Lung microvascular endothelial cell (primary cell): ENCODE measurements at regions not wholly inside any gene's neighbourhood (a gene's known extent, or its start where the extent isn't known, plus 50 kb on each side); places are given as distances from the start of the nearest gene placed in this dataset.

Experiments used
- DNase-seq, 2 donors: peaks; one replicate each; pipeline versions ENCODE4 v3.0.0 to v3.0.0-alpha.2; 2010; ENCODE audit warnings: low read depth in 2 of 2

DNA sequence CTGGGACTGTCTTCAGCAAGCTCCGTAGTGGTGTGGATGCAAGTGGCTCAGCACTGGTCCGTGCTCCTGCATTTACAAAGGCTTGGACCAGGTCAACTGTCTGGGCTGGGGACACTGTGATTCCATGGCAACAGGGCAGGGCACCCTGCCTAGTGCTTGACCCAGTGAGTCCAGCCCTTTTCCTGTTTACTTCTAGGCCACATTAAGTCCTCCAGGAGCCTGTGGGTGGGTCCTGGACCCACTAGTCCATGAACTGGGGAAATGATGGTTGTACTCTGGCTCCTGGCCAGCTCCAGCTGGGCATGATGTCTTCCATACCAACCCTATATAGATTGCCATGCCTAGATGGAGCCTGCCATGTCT, 152.0 kb downstream of the RPS24 start:
- peak; percentile 3 to 53 for DNase-seq

DNA sequence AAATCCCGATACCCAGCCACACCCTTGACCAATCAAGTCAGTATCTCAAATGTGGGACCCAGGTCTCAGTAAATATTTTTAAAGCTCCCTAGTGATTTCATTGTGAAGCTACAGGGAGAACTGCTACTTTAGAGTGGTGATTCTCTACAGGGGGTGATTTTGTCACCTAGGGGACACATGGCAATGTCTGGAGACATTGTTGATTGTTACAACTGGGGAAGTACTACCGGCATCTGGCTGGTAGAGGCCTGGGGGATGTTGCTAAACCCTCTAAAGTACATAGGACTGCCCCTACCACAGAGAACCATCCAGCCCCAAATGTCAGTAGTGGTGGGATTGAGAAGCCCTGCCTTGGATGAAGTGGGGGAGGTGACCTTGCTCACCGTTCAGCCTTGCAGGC, 152.9 kb downstream of the RPS24 start:
- DNase-seq: no peak

DNA sequence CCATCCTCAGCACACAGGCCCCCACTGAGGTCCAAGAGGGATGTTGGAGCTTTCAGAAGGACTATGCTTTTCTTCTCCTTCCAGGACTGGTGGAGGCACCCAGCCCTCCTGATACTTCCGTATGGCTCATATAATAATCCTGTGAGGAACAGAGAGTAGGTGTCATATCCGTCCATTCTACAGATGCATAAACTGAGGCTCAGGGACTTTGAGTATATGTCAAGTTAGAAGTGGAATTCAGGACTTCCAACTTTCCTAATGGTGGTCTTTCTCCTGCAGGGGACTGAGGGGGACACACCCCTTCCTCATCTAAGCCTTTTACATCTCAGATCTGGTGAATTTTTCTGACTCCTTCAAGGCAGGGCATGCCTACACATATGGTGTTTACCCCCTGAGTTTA, 153.7 kb downstream of the RPS24 start:
- DNase-seq: no peak

DNA sequence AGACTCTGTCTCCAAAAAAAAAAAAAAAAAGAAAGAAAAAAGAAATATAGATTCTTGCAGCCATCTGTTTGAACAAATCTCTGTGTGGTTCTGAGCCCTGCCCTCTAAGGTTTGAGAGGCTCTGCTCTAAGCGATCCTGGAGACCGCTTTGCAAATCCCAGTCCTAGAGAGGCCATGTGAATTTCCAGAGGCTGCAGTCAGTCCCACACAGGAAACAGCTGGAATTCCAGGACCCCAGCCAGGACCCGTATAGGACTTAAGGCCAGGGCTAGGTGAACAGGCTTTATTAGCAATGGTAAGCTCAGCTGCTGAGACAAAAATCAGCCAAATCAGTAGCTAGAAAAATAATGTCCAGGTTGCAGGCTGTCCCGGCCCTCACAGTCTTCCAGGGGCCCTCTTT, 154.8 kb downstream of the RPS24 start:
- peak; percentile 11 to 39 for DNase-seq

DNA sequence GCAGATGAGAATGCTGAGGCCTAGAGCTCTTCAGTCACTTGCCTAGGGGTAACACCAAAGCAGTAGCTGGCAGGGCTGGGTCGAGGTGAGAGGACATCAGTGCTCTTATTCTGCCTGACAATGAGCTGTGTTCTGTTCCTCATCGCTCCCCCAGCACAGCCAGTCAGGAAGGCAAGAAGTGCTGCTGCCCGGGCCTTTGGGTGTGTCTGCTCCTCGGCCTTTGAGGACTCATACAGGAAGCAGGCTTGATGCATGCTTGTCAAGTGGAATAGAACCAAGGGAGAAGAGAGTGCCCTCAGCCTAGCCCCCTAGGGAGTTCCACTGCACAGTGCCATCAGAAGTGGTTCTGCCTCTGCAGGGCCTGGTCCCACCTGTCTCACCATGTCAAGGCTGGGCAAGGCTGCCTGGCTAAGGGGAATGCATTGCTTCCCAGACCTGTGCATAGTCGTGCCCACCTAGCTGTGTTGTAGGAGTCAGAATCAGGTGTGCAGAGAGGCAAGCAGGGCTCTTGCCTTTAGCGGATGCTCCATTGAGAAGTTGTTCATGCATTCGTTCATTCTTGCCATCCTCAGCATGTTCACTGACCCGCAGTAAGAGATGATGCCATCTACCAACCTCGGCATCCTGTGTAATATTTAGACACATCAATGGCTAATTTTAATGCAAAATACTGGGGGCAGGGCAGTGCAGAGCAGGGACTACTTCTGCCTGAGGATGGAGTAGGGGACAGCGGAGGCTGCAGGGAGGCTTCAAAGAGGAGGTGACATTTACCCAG, 156.6 kb downstream of the RPS24 start:
- peak in 1 of 2 donors; percentile 36 for DNase-seq

DNA sequence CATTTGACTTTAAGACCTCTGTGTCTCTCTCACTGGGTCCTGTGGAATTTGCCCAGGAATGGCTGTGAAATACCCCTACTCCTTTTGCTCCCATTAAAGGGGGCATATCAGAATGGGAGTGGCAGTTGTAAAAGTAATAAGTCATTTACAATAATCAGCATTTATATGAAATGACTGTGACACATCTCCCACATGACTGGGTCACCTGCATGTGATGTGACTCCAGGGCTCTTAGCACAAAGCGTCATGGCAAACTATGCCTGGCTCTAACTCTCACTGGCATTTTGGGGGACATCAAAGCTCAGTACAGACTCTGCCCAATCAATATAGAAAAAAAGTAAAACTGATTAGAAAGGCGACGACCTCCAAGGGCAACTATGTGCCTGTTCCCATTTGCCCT, 157.6 kb downstream of the RPS24 start:
- DNase-seq: no peak

DNA sequence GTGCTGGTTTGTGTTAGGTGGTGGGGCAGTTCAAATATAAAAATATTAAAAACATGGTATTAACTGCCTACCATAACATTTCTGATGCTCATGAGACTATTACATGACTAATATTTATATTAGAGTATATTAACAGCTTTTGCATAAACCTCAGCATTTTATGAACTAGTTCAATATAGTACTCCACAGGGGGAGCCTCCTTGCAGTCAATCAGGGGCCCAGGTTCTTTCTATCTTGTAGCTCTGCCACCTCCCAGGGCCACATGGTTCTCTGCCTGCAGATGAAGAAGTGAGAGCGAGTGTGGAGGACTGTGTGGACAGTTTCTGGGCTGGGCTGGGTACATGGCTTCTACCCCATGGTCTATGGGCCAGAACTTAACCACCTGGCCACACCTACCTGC, 159.5 kb downstream of the RPS24 start:
- no peak for DNase-seq

DNA sequence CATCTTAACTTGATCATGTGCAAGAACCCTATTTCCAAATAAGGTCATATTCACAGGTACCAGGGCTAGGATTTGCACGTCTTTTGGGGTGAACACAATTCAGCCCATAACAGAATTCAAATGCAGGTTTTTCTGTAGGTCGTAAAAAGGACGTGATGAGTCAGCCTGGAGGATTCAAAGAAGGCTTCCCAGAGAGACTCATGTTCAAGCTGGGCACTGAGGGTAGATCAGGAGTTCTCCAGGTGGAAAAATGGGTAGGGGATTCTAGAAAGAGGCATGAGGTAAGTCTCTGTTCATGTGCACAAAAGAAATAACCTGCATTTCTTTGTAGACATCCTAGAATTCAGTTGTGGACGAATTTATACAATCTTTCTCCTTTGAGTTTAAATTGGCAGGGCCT, 160.4 kb downstream of the RPS24 start:
- no peak for DNase-seq

DNA sequence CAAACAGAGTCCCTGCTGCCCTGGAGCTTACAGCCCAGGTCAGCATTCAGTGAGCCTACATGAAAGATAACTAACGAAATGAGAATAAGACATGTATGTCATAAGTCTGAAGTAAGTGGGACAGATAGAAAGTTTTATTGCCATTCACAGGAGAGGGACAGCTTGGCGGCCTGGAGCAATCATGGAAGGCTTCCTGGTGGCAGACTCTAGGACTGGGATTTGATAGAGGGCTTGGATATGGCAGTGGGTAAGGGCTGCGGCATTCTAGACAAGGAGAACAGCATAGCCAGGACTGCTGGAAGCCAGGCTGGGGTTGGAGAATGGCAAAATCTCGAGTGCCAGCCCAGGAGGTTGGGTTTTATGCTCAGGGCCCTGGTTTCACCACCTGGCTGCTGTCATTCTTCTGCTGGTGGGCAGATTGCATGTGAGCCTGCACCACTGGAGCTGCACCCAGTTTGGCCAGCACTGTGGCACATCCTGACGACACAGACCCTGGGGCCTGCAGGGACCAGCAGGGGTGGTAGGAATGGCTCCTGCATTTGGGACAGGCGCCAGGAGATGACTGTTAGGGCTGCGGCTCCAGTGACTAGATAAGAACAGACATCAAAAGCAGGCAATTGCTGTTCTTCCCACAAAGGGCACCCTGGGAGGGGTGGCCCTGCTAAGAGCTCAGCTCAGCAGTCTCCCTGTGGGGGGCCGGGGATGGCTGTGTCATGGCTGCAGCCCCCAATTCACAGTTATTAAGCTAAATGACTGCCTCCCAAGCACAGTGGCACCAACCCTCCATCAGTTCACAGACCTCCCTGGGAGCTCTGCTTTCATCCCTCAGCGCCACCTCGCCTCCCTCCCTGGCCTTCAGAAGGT, 161.1 kb downstream of the RPS24 start:
- no peak for DNase-seq

DNA sequence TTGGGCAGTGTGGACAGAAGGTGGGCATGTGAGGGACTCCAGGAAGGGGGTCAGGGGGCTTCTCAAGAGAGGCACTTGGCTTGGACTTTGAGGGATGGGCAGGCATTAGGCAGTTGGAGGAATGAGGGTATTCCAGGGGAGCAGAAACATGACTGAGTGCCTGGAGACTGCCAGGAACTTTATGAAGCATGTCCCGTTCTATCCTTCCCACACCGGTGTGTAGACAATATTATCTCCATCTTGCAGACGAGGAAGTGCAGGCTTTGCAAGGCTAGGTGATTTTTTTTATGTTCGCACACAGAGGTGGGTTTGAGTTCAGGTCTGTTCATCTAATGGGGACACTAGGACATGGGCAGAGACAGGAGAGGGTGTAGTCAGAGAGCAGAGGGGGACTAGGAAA, 162.7 kb downstream of the RPS24 start:
- DNase-seq: no peak

DNA sequence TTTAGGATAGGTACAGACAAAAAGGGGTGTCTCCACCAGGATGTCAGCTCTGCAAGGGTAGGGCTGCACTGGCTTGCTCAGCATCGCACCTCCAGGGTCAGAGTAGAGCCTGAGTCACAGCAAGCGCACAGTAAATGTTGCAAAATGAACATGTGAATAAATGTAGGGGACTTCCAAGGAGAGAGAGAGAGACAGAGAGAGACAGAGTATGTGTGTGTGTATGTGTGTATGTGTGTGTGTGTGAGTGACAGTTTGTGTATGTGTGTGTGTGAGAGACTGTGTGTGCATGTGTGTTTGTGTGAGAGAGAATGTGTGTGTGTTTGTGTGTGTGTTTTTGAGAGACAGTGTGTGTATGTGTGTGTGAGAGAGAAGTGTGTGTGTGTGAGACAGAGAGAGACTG, 163.3 kb downstream of the RPS24 start:
- peak in 1 of 2 donors; percentile 21 for DNase-seq

DNA sequence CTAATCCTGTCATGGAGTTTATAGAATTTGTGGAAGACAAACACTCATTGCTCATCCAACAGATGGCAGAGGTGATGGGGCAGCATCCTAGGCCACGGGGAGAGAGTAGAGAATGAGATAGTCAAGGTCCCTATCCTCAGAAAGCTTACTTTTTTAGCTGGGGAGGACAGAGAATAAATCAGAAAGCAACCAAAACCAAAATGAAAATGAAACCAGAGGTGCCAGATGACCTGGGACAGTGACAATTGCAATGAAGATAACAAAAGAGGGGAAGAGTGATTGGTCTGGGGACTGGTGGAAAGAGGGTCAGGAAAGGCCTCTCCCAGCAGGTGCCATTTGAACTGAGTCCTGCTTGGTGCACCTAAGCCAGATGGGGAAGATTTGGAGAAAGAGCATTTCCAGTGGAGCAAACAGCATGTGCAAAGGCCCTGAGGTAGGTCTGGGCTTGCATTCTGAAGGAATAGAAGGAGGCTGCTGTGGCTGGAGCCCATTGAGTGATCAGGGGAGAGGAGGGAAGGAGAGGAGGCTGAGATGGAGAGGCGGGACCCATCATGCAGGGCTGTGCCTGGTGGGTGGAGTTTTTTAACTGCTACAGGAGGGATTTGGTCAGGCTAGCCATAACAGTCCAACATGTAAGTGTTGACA, 164.1 kb downstream of the RPS24 start:
- no peak for DNase-seq

DNA sequence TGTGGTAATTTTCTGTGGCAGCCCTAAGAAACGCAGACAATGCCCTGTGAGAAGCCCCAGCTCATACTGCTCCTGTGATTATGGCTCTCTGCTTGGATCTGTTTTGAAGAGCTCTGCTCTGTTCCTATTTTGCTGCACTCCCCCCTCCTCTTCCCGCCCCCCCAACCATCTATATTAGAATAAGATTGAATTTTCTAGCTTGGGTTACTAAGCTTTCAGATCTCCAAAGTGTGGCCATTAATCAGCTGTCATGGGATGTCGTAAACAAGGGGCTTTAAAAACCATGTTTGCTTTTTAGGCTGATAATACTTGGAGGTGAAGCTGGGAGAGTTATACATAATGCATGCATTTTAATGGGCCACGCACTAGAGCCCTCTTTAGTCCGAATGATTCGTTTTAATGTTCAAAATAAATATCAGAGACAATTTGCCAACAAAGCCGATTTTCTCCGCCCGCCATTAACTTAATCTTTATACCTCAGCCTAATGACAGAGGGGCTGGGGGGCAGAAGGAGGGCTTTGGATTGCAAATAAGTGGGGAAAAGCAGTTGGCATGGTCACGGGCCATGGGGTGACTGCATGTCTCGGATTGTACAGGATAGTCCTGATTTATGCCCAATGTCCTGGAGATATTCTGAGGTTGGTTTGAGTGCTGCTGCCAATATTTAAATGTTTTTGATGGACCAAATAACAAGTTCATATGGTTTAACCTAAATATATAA, 165.5 kb downstream of the RPS24 start:
- DNase-seq: no peak

DNA sequence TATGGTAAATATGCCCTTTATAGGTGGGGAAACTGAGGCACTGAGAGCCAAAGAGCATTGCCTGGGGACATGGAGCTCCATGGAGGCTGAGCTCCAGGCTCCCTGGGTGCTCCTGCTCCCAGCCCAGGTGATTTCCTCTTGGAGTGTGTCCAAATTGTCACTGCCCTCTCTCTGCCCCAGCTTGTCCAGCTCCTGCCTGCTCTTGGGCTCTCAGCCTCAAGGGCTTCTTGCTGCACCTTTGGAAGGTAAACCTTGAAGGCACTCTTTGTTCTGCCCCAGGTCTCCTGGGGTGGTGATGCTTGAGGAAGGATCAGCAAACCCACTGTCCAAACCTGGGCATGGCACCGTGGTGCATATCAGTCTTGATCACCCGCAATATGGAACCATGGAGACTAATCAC, 166.1 kb downstream of the RPS24 start:
- no peak for DNase-seq

DNA sequence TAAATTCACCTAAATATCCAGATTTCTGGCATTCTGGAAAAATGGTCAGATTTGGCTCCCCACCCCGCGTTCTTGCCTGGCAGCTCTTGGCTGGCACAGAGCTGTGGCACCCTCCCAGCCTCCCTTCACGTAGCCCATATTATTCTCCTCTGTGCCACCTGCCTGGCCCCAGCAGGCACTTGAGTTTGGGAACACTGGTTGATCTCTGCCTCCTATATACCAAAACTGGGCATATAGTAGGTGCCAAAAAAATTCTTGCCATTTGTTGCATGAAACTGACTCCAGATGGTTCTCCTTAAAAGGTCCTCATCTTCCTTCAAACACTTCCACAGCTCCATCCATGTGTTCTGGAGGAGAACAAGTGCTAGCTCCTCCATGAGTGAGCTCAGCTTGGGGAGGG, 167.0 kb downstream of the RPS24 start:
- DNase-seq: no peak

DNA sequence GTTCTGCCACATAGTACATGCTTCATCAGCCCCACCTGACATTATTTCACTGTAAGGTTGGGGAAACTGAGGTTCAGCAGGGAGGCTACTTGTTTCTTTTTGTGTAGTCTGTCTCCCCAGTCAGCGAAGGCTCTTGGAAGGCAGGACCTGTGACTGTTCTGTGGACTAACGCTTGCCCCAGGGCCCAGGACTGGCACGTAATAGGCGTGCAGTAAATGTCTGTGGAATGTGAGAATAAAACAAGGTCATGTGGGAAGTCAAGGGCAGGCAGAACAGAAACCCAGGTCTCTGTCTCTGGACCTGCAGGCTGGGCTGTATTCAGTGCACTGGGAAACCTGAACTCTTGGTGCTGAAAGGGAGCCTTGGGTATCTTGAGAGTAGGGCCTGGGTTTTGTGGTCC, 168.7 kb downstream of the RPS24 start:
- DNase-seq: no peak

DNA sequence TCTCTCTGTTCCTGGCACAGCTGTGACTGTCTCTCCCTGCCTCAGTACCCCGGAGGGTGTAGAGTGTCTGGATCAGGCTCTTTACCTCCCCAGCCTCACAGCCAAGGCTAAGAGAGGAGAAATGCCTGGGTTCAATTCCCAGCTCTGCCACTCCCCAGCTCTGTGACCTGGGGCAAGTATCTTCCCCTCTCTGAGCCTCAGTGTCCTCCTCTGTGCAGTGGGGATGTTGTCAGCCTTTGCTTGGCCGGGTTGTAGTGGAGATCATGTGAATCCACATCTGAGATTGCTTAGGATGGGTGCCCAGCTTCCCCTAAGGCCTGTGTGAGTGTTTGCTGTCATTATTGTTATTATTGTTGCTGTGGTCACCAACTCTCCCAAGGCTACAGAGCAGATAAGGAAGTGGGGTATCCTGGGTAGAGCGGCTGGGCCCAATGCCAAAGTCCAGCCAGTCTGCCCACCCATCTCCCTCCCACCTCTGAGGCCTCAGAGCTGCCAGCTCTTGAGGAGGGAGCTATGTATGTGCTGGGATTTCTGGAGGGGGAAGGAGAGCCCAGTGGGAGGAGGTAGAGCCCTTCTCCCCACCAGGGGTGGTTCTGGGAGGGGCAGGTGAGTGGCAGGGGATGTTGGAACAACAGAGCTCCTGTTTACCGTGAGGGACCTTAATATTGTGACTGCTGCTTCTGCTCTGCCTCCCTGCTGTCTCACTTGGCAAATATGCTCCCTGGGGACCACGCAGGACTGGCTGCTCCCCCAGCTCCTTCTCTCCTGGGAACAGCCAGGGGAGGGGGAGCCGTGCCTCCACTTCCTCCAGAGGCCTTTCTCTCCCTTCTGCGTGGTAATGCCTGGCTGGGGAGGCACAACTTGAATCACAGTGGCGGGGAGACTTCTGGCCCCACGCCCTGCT, 170.5 kb downstream of the RPS24 start:
- DNase-seq: no peak

DNA sequence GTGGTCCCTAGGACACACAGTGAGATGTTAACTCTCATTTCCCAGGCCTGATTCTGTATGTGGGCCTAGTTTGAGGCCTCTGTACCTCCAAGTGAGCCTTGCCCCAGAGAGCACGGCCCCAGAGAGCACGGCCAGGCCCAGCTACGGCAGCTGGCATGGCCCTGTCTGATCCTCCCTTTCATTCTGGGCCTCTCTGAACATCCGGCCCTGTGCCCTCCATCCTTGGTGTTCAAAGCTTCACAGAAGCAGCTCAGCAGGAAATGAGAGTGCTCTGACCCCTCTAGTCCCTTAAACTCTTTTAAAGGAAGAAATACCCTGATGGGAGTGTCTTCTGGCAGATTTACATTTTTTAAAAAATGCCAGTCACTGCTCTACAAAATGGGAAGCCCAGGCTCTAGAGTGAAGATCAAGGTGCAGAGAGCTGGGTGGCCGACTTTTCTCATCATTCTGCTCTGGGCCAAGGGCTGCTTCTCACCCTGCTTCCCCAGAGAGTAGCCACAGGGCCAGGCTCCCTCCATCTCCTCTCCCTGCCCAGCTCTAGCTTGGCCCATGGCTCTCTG, 171.9 kb downstream of the RPS24 start:
- DNase-seq: no peak

DNA sequence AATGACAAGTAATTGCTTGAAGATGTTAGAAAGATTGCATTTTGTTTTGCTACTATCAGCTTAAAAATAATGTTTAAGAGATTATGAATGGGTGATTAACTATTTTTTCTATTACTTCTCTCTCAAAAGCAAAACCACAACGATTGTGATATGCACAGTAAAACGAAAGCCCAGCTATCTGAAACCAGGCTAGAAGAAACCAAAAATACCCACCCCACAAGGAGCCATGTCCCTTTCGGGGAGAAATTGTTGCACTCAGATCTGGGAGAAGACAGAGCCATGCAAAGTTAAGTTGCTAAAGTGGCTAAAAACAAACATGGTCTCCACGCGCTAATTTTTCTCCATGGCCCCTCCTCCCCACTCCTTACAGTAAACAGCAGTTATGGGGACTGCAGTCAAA, 173.6 kb downstream of the RPS24 start:
- no peak for DNase-seq

DNA sequence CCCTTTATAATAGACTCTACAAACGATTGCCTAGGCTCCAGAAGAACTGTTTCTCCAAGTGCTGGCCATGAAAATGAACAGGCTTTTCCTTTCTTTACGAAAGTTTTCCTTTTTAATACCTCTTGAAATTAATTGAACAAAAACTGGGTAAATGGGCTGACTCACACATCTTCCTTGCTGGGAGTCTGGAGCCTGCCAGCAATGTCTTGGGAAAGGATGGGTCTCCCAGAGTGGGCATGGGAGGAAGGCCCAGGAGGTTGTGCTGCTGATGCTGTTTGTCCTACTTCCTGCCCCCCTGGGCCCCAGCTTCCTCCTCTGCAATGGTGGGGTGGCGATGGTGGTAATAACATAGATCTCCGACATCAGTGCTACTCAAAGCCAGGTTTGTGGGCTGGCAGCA, 174.1 kb downstream of the RPS24 start:
- no peak for DNase-seq

DNA sequence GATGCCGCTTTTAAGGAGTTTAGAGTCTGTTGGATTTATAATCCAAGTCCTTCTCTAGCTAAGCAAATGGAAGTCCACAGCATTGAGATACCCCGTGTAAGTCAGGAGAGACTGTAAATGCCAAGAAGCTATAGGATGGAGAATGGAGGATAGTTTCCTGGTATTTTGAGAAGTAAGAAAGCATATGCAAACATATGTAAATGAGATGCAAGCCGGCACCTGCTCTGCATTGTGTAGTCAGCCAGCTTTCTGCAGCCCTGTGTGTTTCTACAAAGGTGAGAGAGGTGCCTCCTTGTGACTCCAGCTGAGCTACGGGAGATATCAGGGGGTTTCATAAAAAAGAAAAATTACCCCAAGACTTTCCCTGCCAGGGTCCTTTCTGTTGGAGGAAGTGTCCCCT, 176.3 kb downstream of the RPS24 start:
- DNase-seq: no peak
